Putamen (tissue), 1 donor: ENCODE measurements at regions not wholly inside any gene's neighbourhood (a gene's known extent, or its start where the extent isn't known, plus 50 kb on each side); places are given as distances from the start of the nearest gene placed in this dataset.
"Not testable (repeated sequence)": the region's sequence is repeated elsewhere in the genome, so short reads cannot be mapped to it uniquely, and the experiment has no call there.

Source experiments
- DNase-seq: peaks from one replicate; pipeline ENCODE4 v3.0.0-alpha.2; 2016; ENCODE audit warnings: low spot score

GRCh38 chr21:15477773-15478172, 252.0 kb upstream of the USP25 start:
- DNase-seq = not testable (repeated sequence)

GRCh38 chr21:15480160-15480559, 249.6 kb upstream of the USP25 start:
- DNase-seq = no peak

GRCh38 chr21:15483138-15483780, 246.5 kb upstream of the USP25 start:
- peak; percentile 82 for DNase-seq

DNA sequence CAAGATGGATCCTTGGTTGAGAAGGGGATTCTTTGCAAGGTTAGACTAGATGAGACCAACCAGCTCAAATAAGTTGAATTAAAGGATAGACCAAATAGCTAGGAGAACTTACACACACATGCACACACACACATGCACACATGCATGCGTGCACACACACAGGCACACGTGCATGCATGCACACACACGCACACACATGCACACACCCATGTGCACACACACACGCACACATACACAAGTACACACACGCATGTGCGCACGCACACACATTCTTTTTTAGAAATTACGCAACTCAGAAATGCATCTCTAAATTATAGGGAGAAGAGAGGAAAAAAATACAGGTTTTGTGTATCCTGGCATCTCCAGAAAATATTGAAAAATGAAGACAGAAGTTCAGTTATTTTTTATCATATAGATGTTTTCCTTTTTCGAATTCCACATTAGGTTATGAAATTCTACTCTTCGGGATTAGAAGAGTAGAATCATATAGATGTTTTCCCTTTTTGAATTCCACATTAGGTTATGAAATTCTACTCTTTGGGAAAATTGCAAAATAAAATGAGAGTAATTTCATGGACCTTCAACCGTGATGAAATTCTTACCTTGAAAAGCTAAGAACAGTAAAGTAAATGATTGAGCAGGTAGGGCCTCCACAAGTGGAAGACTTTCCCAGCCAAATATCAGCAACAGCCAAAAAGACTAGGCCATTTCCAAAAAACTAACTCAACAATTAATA, 243.2 kb upstream of the USP25 start:
- DNase-seq = no peak

DNA sequence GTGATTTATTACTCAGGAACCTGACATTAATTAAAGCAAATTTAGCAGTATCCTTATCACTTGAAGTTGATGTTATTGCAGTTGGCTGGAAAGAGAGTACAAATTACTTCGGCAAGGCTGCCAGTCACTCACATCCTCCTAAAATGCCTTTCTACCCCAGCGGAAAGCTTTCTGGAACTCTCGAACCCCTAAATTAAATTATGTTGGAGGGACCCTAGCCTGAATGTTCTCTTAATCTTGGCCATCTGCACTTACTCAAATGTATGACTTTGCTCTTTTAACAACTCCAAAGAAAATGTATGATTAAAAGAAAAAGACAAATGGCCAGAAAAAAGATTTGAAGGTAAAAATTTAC, 242.6 kb upstream of the USP25 start:
- DNase-seq = no peak

DNA sequence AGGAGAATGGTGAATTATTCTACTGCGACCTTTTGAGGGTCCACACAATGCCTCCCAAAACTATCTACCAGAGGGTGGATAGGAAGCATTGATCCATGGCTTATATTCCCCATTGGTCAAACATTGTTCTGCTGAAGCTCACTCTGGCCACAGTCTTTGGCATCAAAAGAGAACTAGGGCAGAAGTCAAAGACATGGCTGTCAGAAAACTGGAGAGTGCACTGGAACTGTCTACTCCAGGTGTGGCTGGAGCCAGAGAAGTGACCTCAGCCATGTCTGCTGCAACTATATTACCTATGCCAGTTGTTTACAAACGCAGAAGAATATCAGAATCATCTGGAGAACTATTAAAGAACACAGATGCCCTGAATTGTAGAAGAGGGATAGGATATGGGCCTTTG, 238.7 kb upstream of the USP25 start:
- no peak for DNase-seq

DNA sequence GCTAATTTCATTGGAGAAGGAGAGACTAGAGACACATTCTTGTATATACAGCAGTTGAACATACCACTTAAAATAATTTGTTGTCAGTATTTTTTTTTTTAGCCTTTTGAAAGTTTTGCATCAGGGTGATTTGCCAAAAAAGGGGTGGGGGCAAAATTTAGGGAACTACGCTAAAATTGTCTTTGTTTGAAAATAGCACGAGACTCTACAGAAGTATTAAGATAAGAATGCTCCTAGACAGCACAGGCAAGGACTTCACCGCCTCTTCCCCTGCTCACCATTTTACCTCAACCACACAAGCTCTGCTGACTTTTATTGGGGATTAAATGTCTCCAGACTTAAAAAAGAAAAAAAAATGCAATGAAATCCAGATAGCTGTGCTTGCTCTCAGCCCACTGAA, 236.1 kb upstream of the USP25 start:
- no peak for DNase-seq

- no peak for DNase-seq
These were observed 235.3 kb upstream of the USP25 start for GRCh38 chr21:15494481-15494880.

GRCh38 chr21:15495965-15496364, 233.8 kb upstream of the USP25 start:
- no peak for DNase-seq

GRCh38 chr21:15496911-15497310, 232.9 kb upstream of the USP25 start:
- DNase-seq = no peak

- no peak for DNase-seq
These were observed 231.3 kb upstream of the USP25 start for GRCh38 chr21:15498455-15498854.

DNA sequence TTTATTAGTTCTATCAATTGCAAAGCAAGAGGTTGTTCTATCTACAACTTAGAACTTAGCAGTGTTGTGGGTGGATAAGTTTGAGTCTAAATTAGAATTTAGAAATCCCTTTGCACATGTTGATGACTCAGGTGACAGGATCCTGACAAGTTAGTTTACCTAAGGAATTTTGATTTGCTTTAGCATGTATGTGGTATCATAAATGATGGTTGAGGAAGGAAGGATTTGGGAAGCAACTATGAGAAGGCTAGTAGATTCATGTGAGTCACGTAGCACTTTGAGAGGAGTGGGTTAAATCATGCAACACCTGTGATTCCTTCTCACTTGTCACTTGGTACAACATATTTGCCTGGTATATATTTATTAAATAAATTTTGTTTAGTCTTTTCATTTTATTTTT, 223.7 kb upstream of the USP25 start:
- DNase-seq = no peak

DNA sequence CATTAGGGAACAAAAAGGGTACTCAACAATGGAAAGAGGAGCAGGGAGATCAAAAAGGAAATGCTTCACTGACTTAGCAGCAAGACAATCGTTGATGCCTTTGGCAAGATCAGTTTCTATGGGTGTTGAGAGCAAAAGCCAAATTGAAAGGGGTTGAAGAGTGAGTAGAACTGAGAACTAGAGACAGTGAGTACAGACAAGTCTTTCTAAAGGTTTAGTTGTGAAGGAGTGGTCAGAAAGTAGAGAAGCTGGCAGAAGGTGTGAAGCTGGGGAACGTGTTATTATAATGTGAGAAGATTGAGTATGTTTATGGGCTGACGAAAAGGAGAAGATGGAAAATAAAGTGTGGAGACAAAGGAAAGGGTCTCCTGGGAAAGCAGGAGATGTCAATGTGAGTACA, 221.2 kb upstream of the USP25 start:
- DNase-seq = no peak

DNA sequence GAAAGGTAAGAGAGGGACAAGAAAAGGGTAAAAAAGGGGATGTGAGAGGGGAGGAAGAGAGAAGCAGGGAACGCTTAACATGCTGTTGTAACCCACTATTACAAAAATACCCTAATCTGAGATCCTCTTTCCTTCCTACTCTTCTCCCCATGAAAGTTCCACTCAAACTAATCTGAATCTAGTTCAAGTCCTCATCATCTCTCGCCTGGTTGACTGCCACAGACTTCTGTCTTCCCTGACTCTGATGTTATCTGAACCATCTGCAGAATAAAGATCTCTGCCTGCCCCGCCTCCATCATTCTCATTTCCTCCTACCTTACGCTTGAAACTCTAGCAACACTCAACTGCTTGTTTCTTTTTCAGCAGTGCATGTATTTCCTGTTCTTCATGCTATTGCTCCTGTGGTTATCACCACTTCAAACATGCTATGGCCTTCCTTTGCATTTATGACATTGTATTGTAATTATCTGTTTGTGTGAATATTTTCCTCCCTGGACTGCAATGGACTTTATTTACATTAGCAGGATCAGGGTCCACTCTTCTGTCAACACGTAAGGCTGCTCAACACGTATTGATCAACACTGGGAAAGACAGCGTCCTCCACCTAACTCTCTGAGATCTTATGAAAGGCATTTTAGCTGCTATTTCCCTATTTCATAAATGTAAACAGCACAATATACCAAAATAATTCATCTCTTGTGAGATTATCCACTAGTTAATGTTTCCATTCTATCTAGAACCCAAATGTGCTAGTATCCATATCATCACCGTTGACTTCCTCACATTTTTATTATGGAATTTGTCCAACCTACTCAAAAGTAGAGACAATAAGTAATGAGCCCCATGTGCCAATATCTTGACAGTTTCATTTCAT, 215.5 kb upstream of the USP25 start:
- DNase-seq = no peak

- DNase-seq = no peak
These were observed 213.9 kb upstream of the USP25 start for GRCh38 chr21:15515908-15516307.

DNA sequence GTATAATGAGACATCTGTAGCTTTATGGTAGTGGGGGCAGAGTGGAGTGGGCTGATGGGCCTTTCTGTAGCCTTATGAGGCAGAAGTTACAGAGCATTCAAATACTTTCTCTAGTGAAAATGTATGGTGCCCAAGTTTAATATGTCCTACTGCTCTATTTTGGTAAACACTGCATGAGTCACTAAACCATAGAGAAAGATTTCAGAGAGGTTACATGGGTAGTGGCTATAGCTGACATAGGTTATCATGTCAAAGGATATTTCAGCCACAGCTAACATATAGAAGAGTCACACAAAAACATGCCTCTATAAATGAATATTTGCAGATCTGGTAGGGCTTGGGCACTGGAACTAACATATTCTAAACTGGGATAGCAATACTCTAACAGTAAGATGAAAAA, 212.4 kb upstream of the USP25 start:
- DNase-seq = no peak

- DNase-seq = no peak
These were observed 208.8 kb upstream of the USP25 start for GRCh38 chr21:15520811-15521643.

GRCh38 chr21:15521644-15522001, 208.2 kb upstream of the USP25 start:
- DNase-seq = no peak

- no peak for DNase-seq
These were observed 207.6 kb upstream of the USP25 start for GRCh38 chr21:15522148-15522547.

- DNase-seq = no peak
These were observed 204.9 kb upstream of the USP25 start for GRCh38 chr21:15524855-15525254.

- DNase-seq = no peak
These were observed 203.0 kb upstream of the USP25 start for GRCh38 chr21:15526798-15527197.

DNA sequence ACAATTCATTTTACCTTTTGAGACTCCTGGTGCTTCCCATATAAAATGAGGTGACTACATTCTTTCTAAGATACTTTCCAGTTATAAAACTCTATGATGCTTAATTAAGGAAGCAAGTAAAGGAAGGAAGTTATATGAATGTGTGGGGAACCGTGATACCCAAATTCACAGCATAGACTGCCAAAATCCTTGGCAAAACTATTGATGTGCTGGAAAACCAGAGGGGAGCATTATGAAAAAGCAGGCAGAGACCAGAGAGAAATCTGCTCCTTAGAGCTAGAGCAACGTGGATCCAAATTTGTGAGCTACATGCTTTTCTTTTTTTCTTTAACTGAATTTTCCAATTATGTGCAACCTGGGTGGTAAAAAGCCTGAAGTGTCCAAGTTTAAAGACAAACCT, 201.4 kb upstream of the USP25 start:
- DNase-seq = no peak
